Gastrocnemius medialis (tissue), 4 donors: ENCODE measurements at regions not wholly inside any gene's neighbourhood (a gene's known extent, or its start where the extent isn't known, plus 50 kb on each side); places are given as distances from the start of the nearest gene placed in this dataset.
"Not testable (repeated sequence)": the region's sequence is repeated elsewhere in the genome, so short reads cannot be mapped to it uniquely, and the experiment has no call there.

ENCODE experiments used
- ATAC-seq, 2 donors: fragments of 150-250 bp; one replicate each; pipeline ENCODE4 v1.9.1; 2016
- DNase-seq, 2 donors: peaks; one replicate each; pipeline ENCODE4 v3.0.0-alpha.2; 2019
- H3K27ac ChIP-seq, 4 donors: fragments of 200-600 bp; sonication (generic); 1 replicate in 1 of 4; 2 replicates in 3 of 4; pipeline ENCODE4 v1.5.1; 2016 to 2018; ENCODE audit warnings: mild to moderate bottlenecking in 2 of 4, moderate library complexity in 1 of 4
- H3K27me3 ChIP-seq, 3 donors: fragments of 200-600 bp; sonication (generic) in 2 of 3; 1 replicate in 1 of 3; 2 replicates in 2 of 3; pipeline versions ENCODE4 v1.5.1 to v1.6.0; 2016 to 2019; ENCODE audit warnings: mild to moderate bottlenecking in 1 of 3, moderate library complexity in 1 of 3
- H3K36me3 ChIP-seq, 2 donors: fragments of 200-600 bp; sonication (generic) in 1 of 2; one replicate each; pipeline ENCODE4 v1.5.1; 2017 to 2018
- H3K4me1 ChIP-seq, 2 donors: fragments of 200-600 bp; sonication (generic) in 1 of 2; one replicate each; pipeline ENCODE4 v1.5.1; 2016 to 2017; ENCODE audit warnings: mild to moderate bottlenecking in 2 of 2
- H3K4me3 ChIP-seq, 4 donors: fragments of 200-600 bp; sonication (generic) in 3 of 4; 1 replicate in 1 of 4; 2 replicates in 3 of 4; pipeline ENCODE4 v1.5.1; 2016 to 2019; ENCODE audit warnings: mild to moderate bottlenecking in 2 of 4
- H3K9me3 ChIP-seq, 3 donors: fragments of 200-600 bp; sonication (generic) in 2 of 3; 1 replicate in 1 of 3; 2 replicates in 2 of 3; pipeline ENCODE4 v1.5.1; 2016 to 2019
- POLR2A ChIP-seq, 2 donors: fragments of 450-650 bp; IDR thresholded peaks; one replicate each; pipeline ENCODE4 v1.6.1; 2017; ENCODE audit warnings: antibody characterized with exemption in 2 of 2, mild to moderate bottlenecking in 2 of 2, moderate library complexity in 2 of 2
- in situ Hi-C, 4 donors: fragments of 200-750 bp; cut with MboI; loops; one replicate each; pipeline versions ENCODE4 v1.15.0 to v1.8.0; 2017; ENCODE audit warnings: low sequenced_read_pairs in 4 of 4
- intact Hi-C: fragments of 100-400 bp; cut with DNase I; formaldehyde crosslinking; loops from one replicate; pipeline ENCODE4 v1.15.1; 2023; ENCODE audit warnings: low total_unique reads
- TF ChIP-seq, protein P1 (sequence below), 5 experiments: fragments of 450-650 bp in 3 of 5; fragments of 200-600 bp in 2 of 5; sonication (generic) in 2 of 5; IDR thresholded peaks in 4 of 5; conservative IDR thresholded peaks in 1 of 5; 1 replicate in 4 of 5; 2 replicates in 1 of 5; pipeline ENCODE4 v1.5.1; 2016 to 2019; ENCODE audit warnings: antibody characterized with exemption in 5 of 5, mild to moderate bottlenecking in 3 of 5, moderate library complexity in 3 of 5

DNA sequence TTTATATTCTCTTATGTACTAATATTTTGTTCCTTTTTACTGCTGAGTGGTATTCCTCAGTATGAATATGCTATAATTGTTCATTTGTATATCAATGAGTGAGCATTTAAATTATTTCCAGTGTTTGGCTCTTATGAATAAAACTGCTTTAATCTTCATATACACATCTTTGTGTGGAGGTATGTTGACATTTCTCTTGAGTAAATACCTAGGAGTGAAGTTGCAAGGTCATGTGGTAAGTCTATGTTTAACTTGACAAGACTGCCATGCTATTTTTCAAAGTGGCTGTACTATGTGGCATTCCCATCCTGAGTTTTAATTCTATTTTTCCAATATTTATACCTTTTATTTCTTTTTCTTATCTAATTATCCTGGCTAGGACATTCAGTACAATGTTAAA lies 124.2 kb downstream of the ADSS2 start:
- no peak overlapping the region for H3K4me3 ChIP-seq
- H3K27me3 ChIP-seq, result no peaks in the 10 kb centered on the region
- H3K36me3 ChIP-seq, result no peaks in the 10 kb centered on the region
- DNase-seq (no peak), ATAC-seq (no peak)
- in situ Hi-C loops, result no loop called here
- H3K27ac ChIP-seq, result no peak overlapping the region
- peaks cover 0 to under 1% of the 10 kb centered on the region in 2 donors for H3K4me1 ChIP-seq
- TF ChIP-seq, protein P1, sequence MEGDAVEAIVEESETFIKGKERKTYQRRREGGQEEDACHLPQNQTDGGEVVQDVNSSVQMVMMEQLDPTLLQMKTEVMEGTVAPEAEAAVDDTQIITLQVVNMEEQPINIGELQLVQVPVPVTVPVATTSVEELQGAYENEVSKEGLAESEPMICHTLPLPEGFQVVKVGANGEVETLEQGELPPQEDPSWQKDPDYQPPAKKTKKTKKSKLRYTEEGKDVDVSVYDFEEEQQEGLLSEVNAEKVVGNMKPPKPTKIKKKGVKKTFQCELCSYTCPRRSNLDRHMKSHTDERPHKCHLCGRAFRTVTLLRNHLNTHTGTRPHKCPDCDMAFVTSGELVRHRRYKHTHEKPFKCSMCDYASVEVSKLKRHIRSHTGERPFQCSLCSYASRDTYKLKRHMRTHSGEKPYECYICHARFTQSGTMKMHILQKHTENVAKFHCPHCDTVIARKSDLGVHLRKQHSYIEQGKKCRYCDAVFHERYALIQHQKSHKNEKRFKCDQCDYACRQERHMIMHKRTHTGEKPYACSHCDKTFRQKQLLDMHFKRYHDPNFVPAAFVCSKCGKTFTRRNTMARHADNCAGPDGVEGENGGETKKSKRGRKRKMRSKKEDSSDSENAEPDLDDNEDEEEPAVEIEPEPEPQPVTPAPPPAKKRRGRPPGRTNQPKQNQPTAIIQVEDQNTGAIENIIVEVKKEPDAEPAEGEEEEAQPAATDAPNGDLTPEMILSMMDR (IDR thresholded peaks at IDR 0.05 in 4 of 5, conservative IDR thresholded peaks at IDR 0.05 in 1 of 5), result no peak
- intact Hi-C loops, result no loop called here
- H3K9me3 ChIP-seq, result no peaks in the 10 kb centered on the region

- Histone ChIP-seq H3K36me3 (no peaks in the 10 kb centered on the region), H3K4me1 (no peaks in the 10 kb centered on the region)
- in situ Hi-C loops, result no loop called here
Measured at GRCh38 chr1:244328476-244328875, 123.2 kb downstream of the ADSS2 start.

DNA sequence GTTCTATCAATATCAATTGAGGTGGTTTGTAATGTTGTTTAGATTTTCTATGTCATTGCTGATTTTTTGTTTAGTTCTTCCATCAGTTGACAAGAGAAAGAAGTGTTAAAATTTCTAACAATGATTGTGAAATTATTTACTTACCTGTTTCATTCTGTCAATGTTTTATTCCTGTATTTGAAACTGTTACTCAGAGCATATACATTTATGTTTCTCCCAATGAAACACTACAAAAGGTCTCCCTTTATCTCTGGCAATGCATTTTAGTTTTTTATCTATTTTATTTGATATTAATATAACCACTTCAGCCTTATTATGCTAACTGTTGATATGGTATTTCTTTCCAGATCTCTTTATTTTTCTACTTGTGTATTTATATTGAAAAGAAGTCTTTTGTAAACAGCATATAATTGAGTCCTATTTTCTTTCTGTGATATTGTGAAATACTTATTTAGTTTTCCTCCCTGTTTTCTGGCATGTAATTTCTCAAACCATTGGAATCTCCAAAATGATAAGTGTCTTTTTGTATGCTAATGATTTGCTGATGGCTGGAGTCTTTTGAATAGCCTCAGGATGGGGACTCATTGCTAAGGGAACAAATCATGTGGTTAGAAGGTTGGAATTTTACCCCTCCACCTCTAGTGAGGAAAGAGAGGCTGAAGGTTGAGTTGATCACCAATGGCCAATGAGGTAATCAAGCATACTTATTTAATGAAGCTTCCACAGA lies 122.0 kb downstream of the ADSS2 start:
- H3K36me3 ChIP-seq, result no peaks in the 10 kb centered on the region
- H3K4me1 ChIP-seq, result no peaks in the 10 kb centered on the region
- H3K9me3 ChIP-seq, result no peaks in the 10 kb centered on the region
- H3K27ac ChIP-seq, result no peak overlapping the region
- no peak for ATAC-seq
- intact Hi-C loops (no loop called here), in situ Hi-C loops (no loop called here)
- DNase-seq, result no peak
- no peak for TF ChIP-seq POLR2A (IDR thresholded peaks at IDR 0.05)
- TF ChIP-seq, protein P1 (IDR thresholded peaks at IDR 0.05 in 4 of 5, conservative IDR thresholded peaks at IDR 0.05 in 1 of 5), result no peak
- no peak overlapping the region for H3K4me3 ChIP-seq
- no peaks in the 10 kb centered on the region for H3K27me3 ChIP-seq

More at GRCh38 chr1:244328476-244328875, 123.2 kb downstream of the ADSS2 start:
- Histone ChIP-seq H3K27ac (no peak overlapping the region), H3K27me3 (no peaks in the 10 kb centered on the region), H3K4me3 (no peak overlapping the region), H3K9me3 (no peaks in the 10 kb centered on the region)
- TF ChIP-seq, protein P1 (IDR thresholded peaks at IDR 0.05 in 4 of 5, conservative IDR thresholded peaks at IDR 0.05 in 1 of 5), result no peak
- no peak for TF ChIP-seq POLR2A (IDR thresholded peaks at IDR 0.05)
- no peak for DNase-seq
- no peak for ATAC-seq
- intact Hi-C loops, result no loop called here

- Histone ChIP-seq H3K27ac (no peak overlapping the region), H3K36me3 (no peaks in the 10 kb centered on the region), H3K4me3 (no peak overlapping the region), H3K27me3 (no peaks in the 10 kb centered on the region), H3K9me3 (no peaks in the 10 kb centered on the region), H3K4me1 (no peaks in the 10 kb centered on the region)
- no peak for ATAC-seq
- in situ Hi-C loops (no loop called here), intact Hi-C loops (no loop called here)
- TF ChIP-seq, protein P1 (IDR thresholded peaks at IDR 0.05 in 4 of 5, conservative IDR thresholded peaks at IDR 0.05 in 1 of 5), result no peak
- no peak for TF ChIP-seq POLR2A (IDR thresholded peaks at IDR 0.05)
- DNase-seq, result no peak
Measured at GRCh38 chr1:244330318-244330625, 121.4 kb downstream of the ADSS2 start.

GRCh38 chr1:244332761-244333160 lies 118.9 kb downstream of the ADSS2 start:
- H3K4me3 ChIP-seq, intact Hi-C loops, in situ Hi-C loops, H3K9me3 ChIP-seq, H3K27me3 ChIP-seq, H3K4me1 ChIP-seq, ATAC-seq, H3K36me3 ChIP-seq, H3K27ac ChIP-seq, DNase-seq: not testable (repeated sequence)

DNA sequence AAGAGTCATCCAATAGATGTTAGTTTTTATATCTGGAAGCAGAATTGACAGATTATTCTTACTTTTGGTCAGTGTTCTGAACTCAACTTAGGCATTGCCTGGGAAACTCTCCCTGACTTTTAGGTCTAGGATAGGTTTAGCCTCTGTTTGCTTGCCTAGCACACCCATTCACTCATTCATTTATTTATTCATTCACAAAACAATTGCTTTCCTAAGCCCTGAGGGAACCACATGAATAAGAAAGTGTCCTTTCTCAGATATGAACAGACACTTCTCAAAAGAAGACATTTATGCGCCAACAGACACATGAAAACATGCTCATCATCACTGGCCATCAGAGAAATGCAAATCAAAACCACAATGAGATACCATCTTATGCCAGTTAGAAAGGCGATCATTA lies 117.4 kb downstream of the ADSS2 start:
- H3K4me3 ChIP-seq, DNase-seq, H3K9me3 ChIP-seq, intact Hi-C loops, ATAC-seq, H3K36me3 ChIP-seq, H3K27ac ChIP-seq, in situ Hi-C loops, H3K27me3 ChIP-seq, H3K4me1 ChIP-seq: not testable (repeated sequence)

- H3K36me3 ChIP-seq, H3K4me3 ChIP-seq, ATAC-seq, H3K27me3 ChIP-seq, DNase-seq, H3K27ac ChIP-seq, intact Hi-C loops, H3K4me1 ChIP-seq, in situ Hi-C loops, H3K9me3 ChIP-seq: not testable (repeated sequence)
Measured at GRCh38 chr1:244334842-244335241, 116.9 kb downstream of the ADSS2 start.
